H1 (cell line): ENCODE measurements at regions not wholly inside any gene's neighbourhood (a gene's known extent, or its start where the extent isn't known, plus 50 kb on each side); places are given as distances from the start of the nearest gene placed in this dataset.

Experiments
- CTCF ChIA-PET: fragments of 300-600 bp; sonication (Branson Sonifier 250); formaldehyde crosslinking; loops from one replicate; lab custom pipeline; 2021; ENCODE audit not compliant: partially characterized antibody; lab: Charles Lee
- POLR2A ChIA-PET: fragments of 300-600 bp; sonication (Branson Sonifier 250); formaldehyde crosslinking; loops from one replicate; lab custom pipeline; 2021; ENCODE audit warnings: inconsistent platforms; ENCODE audit not compliant: partially characterized antibody; lab: Charles Lee
- DNase-seq, 2 experiments: peaks; one replicate each; pipeline versions ENCODE4 v3.0.0 to v3.0.0-alpha.2; 2010 to 2022; ENCODE audit warnings: low spot score in 2 of 2, low read depth in 1 of 2, mixed read lengths in 1 of 2
- FAIRE-seq: peaks from 2 replicates; lab custom pipeline; 2011; peaks lifted over from hg19 to GRCh38; lab: Jason Lieb, UNC
- H2AFZ ChIP-seq: 2 replicates; pipeline ENCODE4 v1.8.1; 2012; ENCODE audit warnings: low read length, inconsistent platforms
- H2AK5ac ChIP-seq: 2 replicates; pipeline ENCODE4 v1.6.1; 2013; ENCODE audit warnings: low read depth, low read length
- H2BK120ac ChIP-seq: replicated peaks from 2 replicates; pipeline ENCODE3; 2013; ENCODE audit warnings: low read depth, low read length, inconsistent platforms
- H2BK12ac ChIP-seq: 2 replicates; pipeline ENCODE4 v1.6.1; 2013; ENCODE audit warnings: low read depth, low read length
- H2BK15ac ChIP-seq: 2 replicates; pipeline ENCODE4 v1.6.1; 2013; ENCODE audit warnings: low read length
- H2BK20ac ChIP-seq: 2 replicates; pipeline ENCODE4 v1.6.1; 2013; ENCODE audit warnings: low read length
- H2BK5ac ChIP-seq: 2 replicates; pipeline ENCODE4 v1.6.1; 2013; ENCODE audit warnings: low read depth, low read length
- H3K14ac ChIP-seq: 2 replicates; pipeline ENCODE4 v1.6.1; 2013; ENCODE audit warnings: inconsistent platforms; ENCODE audit not compliant: insufficient read length
- H3K18ac ChIP-seq: 2 replicates; pipeline ENCODE4 v1.6.1; 2013; ENCODE audit warnings: low read length; ENCODE audit errors: extremely low read depth
- H3K23ac ChIP-seq: 2 replicates; pipeline ENCODE4 v1.6.1; 2013; ENCODE audit warnings: inconsistent platforms; ENCODE audit not compliant: insufficient read length
- H3K23me2 ChIP-seq: 2 replicates; pipeline ENCODE4 v1.6.1; 2013; ENCODE audit warnings: low read depth, low read length
- H3K27ac ChIP-seq: 2 replicates; pipeline ENCODE4 v1.6.1; 2011; ENCODE audit warnings: low read depth, low read length, inconsistent platforms
- H3K27me3 ChIP-seq, 4 experiments: replicated peaks in 1 of 4; 1 replicate in 1 of 4; 2 replicates in 3 of 4; pipeline versions ENCODE4 v1.6.1 to v1.8.1; 2011 to 2013; ENCODE audit warnings: low read length in 3 of 4, mild to moderate bottlenecking in 3 of 4, inconsistent platforms in 2 of 4, mixed read lengths in 2 of 4, moderate library complexity in 1 of 4; ENCODE audit not compliant: control insufficient read depth in 3 of 4, insufficient read depth in 3 of 4; ENCODE audit errors: extremely low read depth in 1 of 4
- H3K36me3 ChIP-seq, 4 experiments: 2 replicates each; pipeline versions ENCODE4 v1.6.1 to v1.8.1; 2011 to 2013; ENCODE audit warnings: mild to moderate bottlenecking in 4 of 4, low read length in 3 of 4, moderate library complexity in 2 of 4, control low read depth in 1 of 4, inconsistent platforms in 1 of 4; ENCODE audit not compliant: insufficient read depth in 4 of 4, control insufficient read depth in 2 of 4
- H3K4ac ChIP-seq: replicated peaks from 2 replicates; pipeline ENCODE3; 2013; ENCODE audit warnings: low read length, low read depth, mixed read lengths, inconsistent platforms; ENCODE audit not compliant: insufficient read length
- H3K4me1 ChIP-seq, 4 experiments: replicated peaks in 1 of 4; 1 replicate in 1 of 4; 2 replicates in 3 of 4; pipeline versions ENCODE4 v1.6.1 to v1.8.1; 2011 to 2013; ENCODE audit warnings: low read length in 3 of 4, inconsistent platforms in 2 of 4, mixed read lengths in 1 of 4; ENCODE audit not compliant: insufficient read depth in 4 of 4, control insufficient read depth in 3 of 4
- H3K4me2 ChIP-seq, 2 experiments: 2 replicates each; pipeline versions ENCODE4 v1.6.1 to v1.8.1; 2011 to 2013; ENCODE audit warnings: low read depth in 2 of 2, low read length in 2 of 2, control low read depth in 1 of 2, inconsistent platforms in 1 of 2, mild to moderate bottlenecking in 1 of 2; ENCODE audit not compliant: insufficient read depth in 1 of 2
- H3K4me3 ChIP-seq, 4 experiments: fragments of 200-600, 300-600 bp in 1 of 4; sonication (generic), shearing (Covaris generic), sonication (Bioruptor Twin) in 1 of 4; 2 replicates each; pipeline versions ENCODE4 v1.5.1 to v1.8.1; 2011 to 2016; ENCODE audit warnings: low read length in 4 of 4, low read depth in 3 of 4, control low read depth in 2 of 4, inconsistent platforms in 2 of 4, mild to moderate bottlenecking in 2 of 4, mixed read lengths in 1 of 4, moderate library complexity in 1 of 4; ENCODE audit not compliant: insufficient read depth in 2 of 4; ENCODE audit errors: extremely low read depth in 1 of 4
- H3K56ac ChIP-seq: replicated peaks from 2 replicates; pipeline ENCODE3; 2013; ENCODE audit warnings: low read depth, mild to moderate bottlenecking, mixed read lengths, low read length, inconsistent platforms; ENCODE audit not compliant: insufficient read length
- H3K79me1 ChIP-seq: 2 replicates; pipeline ENCODE4 v1.6.1; 2013; ENCODE audit warnings: low read depth, low read length, control low read depth
- H3K79me2 ChIP-seq, 2 experiments: 2 replicates each; pipeline versions ENCODE4 v1.6.1 to v1.8.1; 2012 to 2013; ENCODE audit warnings: low read length in 2 of 2, mild to moderate bottlenecking in 2 of 2, inconsistent platforms in 1 of 2; ENCODE audit not compliant: insufficient read depth in 2 of 2, control insufficient read depth in 1 of 2
- H3K9ac ChIP-seq, 4 experiments: replicated peaks in 1 of 4; 1 replicate in 1 of 4; 2 replicates in 3 of 4; pipeline versions ENCODE4 v1.6.1 to v1.8.1; 2011 to 2013; ENCODE audit warnings: low read depth in 3 of 4, low read length in 3 of 4, control low read depth in 2 of 4, mild to moderate bottlenecking in 2 of 4, moderate library complexity in 2 of 4, inconsistent platforms in 1 of 4; ENCODE audit errors: extremely low read depth in 1 of 4
- H3K9me3 ChIP-seq, 2 experiments: 2 replicates each; pipeline versions ENCODE4 v1.6.1 to v1.8.1; 2012 to 2013; ENCODE audit warnings: mild to moderate bottlenecking in 2 of 2, moderate library complexity in 2 of 2, control low read depth in 1 of 2, inconsistent platforms in 1 of 2, low read depth in 1 of 2, low read length in 1 of 2, mixed read lengths in 1 of 2; ENCODE audit not compliant: insufficient read depth in 2 of 2
- H4K20me1 ChIP-seq, 2 experiments: replicated peaks in 1 of 2; 2 replicates each; pipeline versions ENCODE3 to v1.8.1; 2011 to 2013; ENCODE audit warnings: inconsistent platforms in 2 of 2, low read length in 2 of 2, mild to moderate bottlenecking in 1 of 2; ENCODE audit not compliant: insufficient read depth in 2 of 2, control insufficient read depth in 1 of 2
- H4K5ac ChIP-seq: 2 replicates; pipeline ENCODE4 v1.6.1; 2013; ENCODE audit warnings: low read length, low read depth, mixed read lengths, inconsistent platforms; ENCODE audit not compliant: insufficient read length
- H4K8ac ChIP-seq: 2 replicates; pipeline ENCODE4 v1.8.0; 2013; ENCODE audit warnings: mild to moderate bottlenecking, moderate library complexity, low read length, inconsistent platforms; ENCODE audit not compliant: insufficient read depth; ENCODE audit errors: extremely low read depth
- H4K91ac ChIP-seq: replicated peaks from 2 replicates; pipeline ENCODE3; 2013; ENCODE audit warnings: low read length, mixed read lengths, inconsistent platforms; ENCODE audit not compliant: insufficient read length
- ATF2 ChIP-seq: IDR thresholded peaks from 2 replicates; pipeline ENCODE4 v1.6.1; 2012; ENCODE audit warnings: low read length, inconsistent platforms
- CHD2 ChIP-seq: IDR thresholded peaks from 2 replicates; pipeline ENCODE4 v1.6.1; 2012; ENCODE audit warnings: low read length, improper control_type of control experiment
- EZH2 ChIP-seq: fragments of 200-600 bp; sonication (generic); IDR thresholded peaks from 2 replicates; pipeline ENCODE4 v1.7.1; 2012; ENCODE audit warnings: low read depth, mild to moderate bottlenecking, moderate library complexity, low read length, inconsistent platforms; ENCODE audit not compliant: severe bottlenecking
- FOSL1 ChIP-seq: IDR thresholded peaks from 2 replicates; pipeline ENCODE4 v1.6.1; 2011; ENCODE audit warnings: mild to moderate bottlenecking, low read depth, low read length, moderate library complexity; ENCODE audit not compliant: insufficient read depth
- KDM1A ChIP-seq: fragments of 200-600, 300-600 bp; sonication (generic); IDR thresholded peaks from 2 replicates; pipeline ENCODE4 v1.7.1; 2016; ENCODE audit warnings: mild to moderate bottlenecking, low read length, borderline replicate concordance
- POU5F1 ChIP-seq: IDR thresholded peaks from 2 replicates; pipeline ENCODE4 v1.6.1; 2011; ENCODE audit warnings: low read depth, mild to moderate bottlenecking, low read length, moderate library complexity
- RAD21 ChIP-seq, 2 experiments: IDR thresholded peaks in 1 of 2; conservative IDR thresholded peaks in 1 of 2; 2 replicates each; pipeline ENCODE4 v1.6.1; 2011; ENCODE audit warnings: low read depth in 2 of 2, low read length in 2 of 2, improper control_type of control experiment in 1 of 2, inconsistent platforms in 1 of 2, mild to moderate bottlenecking in 1 of 2, moderate library complexity in 1 of 2
- RBBP5 ChIP-seq: IDR thresholded peaks from 2 replicates; pipeline ENCODE4 v1.7.1; 2012; ENCODE audit warnings: low read depth, mild to moderate bottlenecking, inconsistent platforms, low read length, moderate library complexity, borderline replicate concordance
- RFX5 ChIP-seq: IDR thresholded peaks from 2 replicates; pipeline ENCODE4 v1.6.1; 2011; ENCODE audit warnings: low read depth, low read length, improper control_type of control experiment, borderline replicate concordance
- TAF1 ChIP-seq: IDR thresholded peaks from 2 replicates; pipeline ENCODE4 v1.6.1; 2011; ENCODE audit warnings: mild to moderate bottlenecking, low read depth, low read length
- WGBS, 2 experiments: shearing (Covaris generic) in 1 of 2; methylation state at CpG; one replicate each; pipeline versions ENCODE4 v1.1.6 to v1.1.7; 2013 to 2015; ENCODE audit warnings: low lambda C conversion rate in 2 of 2, mixed read lengths in 2 of 2, inconsistent platforms in 1 of 2, low coverage in 1 of 2, missing lambda C conversion rate in 1 of 2; ENCODE audit not compliant: insufficient replicate concordance in 2 of 2, insufficient coverage in 1 of 2, insufficient read length in 1 of 2; ENCODE audit errors: extremely low coverage in 1 of 2, missing lambda C conversion rate in 1 of 2; 5-methylcytosine and 5-hydroxymethylcytosine counted together

DNA sequence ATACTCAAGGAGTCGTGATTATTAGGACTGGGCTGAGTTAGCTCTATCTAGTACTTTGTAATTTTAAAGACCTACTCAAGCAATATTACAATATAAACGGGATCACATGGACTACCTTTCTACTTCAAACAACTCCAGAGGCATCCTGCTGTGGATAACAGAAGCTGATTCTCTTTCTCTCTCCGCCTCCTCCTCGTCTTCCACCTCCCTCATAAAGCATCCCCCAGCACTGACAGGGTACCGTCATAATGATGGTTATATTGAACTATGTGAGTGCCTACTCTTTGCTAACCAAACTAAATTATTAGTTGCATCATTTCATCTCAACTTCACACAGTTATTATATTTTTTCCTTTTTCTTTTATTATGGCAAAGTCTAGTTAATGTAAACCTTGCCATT lies 165.4 kb upstream of the FOXF1 start:
- no peak overlapping the region for H3K27ac ChIP-seq
- no peak overlapping the region for H2AFZ ChIP-seq
- no peak overlapping the region for H3K9ac ChIP-seq
- H4K91ac ChIP-seq, result no peak overlapping the region
- H3K9me3 ChIP-seq, result no peaks in the 10 kb centered on the region
- no peaks in the 10 kb centered on the region for H3K79me2 ChIP-seq
- no peak overlapping the region; the same call in 1 of the 2 replicates for H2BK12ac ChIP-seq
- H3K4ac ChIP-seq, result no peak overlapping the region
- H3K4me1 ChIP-seq, result peaks cover 2 to 13% (median 8%) of the 10 kb centered on the region in 4 experiments
- CTCF ChIA-PET, result interaction anchor here (1.8 kb wide), 1 partner anchor 172 kb away, joined by 13 read pairs; no protein-coding TSS in a partner anchor
- TF ChIP-seq EZH2 (no peak), ATF2 (no peak), RBBP5 (no peak), TAF1 (no peak), RAD21 (IDR thresholded peaks at IDR 0.05 in 1 of 2, conservative IDR thresholded peaks at IDR 0.05 in 1 of 2; ENCODE audit: low read depth in 2 of 2, low read length in 2 of 2) (no peak), KDM1A (no peak), POU5F1 (no peak), RFX5 (no peak), FOSL1 (no peak), CHD2 (no peak)
- no peak overlapping the region for H3K4me2 ChIP-seq
- H3K79me1 ChIP-seq, result no peaks in the 10 kb centered on the region
- FAIRE-seq, result no peak
- H4K20me1 ChIP-seq, result no peaks in the 10 kb centered on the region
- 0 out of 2 replicates have a peak overlapping the region, but pooled peaks have one; percentile 21 for H2BK15ac ChIP-seq
- 75% methylated on average over 5 of the region's 5 CpGs; no CpG with 5 or more reads in 1 of the 2 experiments for WGBS, 2 experiments
- DNase-seq, result no peak
- H2BK120ac ChIP-seq, result no peak overlapping the region
- H4K8ac ChIP-seq, result no peak overlapping the region
- H2BK5ac ChIP-seq, result no peak overlapping the region
- peaks cover 0 to 11% (median 3%) of the 10 kb centered on the region in 4 experiments; a peak in 4 of 7 replicates for H3K27me3 ChIP-seq
- H3K23me2 ChIP-seq, result no peaks in the 10 kb centered on the region
- H3K14ac ChIP-seq, result no peak overlapping the region
- H2AK5ac ChIP-seq, result no peak overlapping the region
- no peak overlapping the region for H4K5ac ChIP-seq
- POLR2A ChIA-PET, result no interaction called here
- H3K23ac ChIP-seq, result no peak overlapping the region
- no peak overlapping the region for H2BK20ac ChIP-seq
- no peak overlapping the region for H3K4me3 ChIP-seq
- H3K36me3 ChIP-seq, result no peaks in the 10 kb centered on the region
- no peak overlapping the region for H3K56ac ChIP-seq
- H3K18ac ChIP-seq, result no peak overlapping the region
